ENCODE measurements at regions not wholly inside any gene's neighbourhood (a gene's known extent, or its start where the extent isn't known, plus 50 kb on each side); places are given as distances from the start of the nearest gene placed in this dataset.

DNA sequence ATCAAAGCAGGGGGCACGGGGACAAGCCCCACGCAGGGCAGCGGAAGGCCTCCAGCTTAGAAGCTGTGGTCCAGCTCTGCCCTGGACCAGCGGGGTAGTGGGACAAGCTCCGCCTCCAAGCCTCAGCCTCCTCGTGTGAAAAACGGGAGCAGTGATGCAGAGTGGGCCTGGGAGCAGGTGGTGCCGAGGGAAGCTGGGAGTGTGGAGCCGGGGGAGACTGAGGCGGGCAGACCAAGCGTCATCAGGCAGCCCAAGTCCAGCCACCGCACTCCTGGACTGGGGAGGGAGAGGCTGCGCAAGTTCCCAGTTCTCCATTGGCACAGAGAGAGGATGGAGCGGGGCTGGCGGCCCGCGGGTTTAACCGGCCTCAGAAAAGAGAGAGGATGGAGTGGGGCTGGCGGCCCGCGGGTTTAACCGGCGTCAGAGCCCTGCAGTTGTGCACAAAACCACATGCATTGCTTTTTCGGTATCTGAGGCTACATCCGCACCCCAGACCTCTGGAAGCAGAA, 68.1 kb upstream of the PHF21B start:
- Histone ChIP-seq H3K9me3 (ENCODE audit: control insufficient read depth, low read length) (peaks cover 5% of the 10 kb centered on the region), H3K4me3 (ENCODE audit: low read length) (no peak overlapping the region), H3K9ac (ENCODE audit: extremely low read depth, low read length, poor library complexity, severe bottlenecking) (no peak overlapping the region), H3K27me3 (ENCODE audit: control insufficient read depth, insufficient read depth, low read length, poor library complexity, severe bottlenecking) (no peaks in the 10 kb centered on the region), H3K27ac (ENCODE audit: low read depth, low read length) (no peak overlapping the region), H3K4me1 (ENCODE audit: control insufficient read depth, insufficient read depth, low read length) (no peaks in the 10 kb centered on the region), H3K36me3 (ENCODE audit: control insufficient read depth, insufficient read depth, low read length) (no peaks in the 10 kb centered on the region)
- no peak overlapping the region for H3K27ac Mint-ChIP-seq
- 90 to 92% methylated on average over 15 to 25 of the region's 25 CpGs for WGBS, 2 experiments (ENCODE audit: insufficient coverage in 1 of 2, insufficient read length in 1 of 2)
- H3K4me3 Mint-ChIP-seq: no peak overlapping the region
- DNase-seq: no peak
- H3K9me3 Mint-ChIP-seq: peaks cover 5% of the 10 kb centered on the region
- TF ChIP-seq CTCF (conservative IDR thresholded peaks at IDR 0.05): no peak
- H3K36me3 Mint-ChIP-seq (ENCODE audit: low read depth): no peaks in the 10 kb centered on the region
- peaks cover 15% of the 10 kb centered on the region for H3K4me1 Mint-ChIP-seq
- peaks cover 4% of the 10 kb centered on the region for H3K27me3 Mint-ChIP-seq (ENCODE audit: insufficient read depth)

DNA sequence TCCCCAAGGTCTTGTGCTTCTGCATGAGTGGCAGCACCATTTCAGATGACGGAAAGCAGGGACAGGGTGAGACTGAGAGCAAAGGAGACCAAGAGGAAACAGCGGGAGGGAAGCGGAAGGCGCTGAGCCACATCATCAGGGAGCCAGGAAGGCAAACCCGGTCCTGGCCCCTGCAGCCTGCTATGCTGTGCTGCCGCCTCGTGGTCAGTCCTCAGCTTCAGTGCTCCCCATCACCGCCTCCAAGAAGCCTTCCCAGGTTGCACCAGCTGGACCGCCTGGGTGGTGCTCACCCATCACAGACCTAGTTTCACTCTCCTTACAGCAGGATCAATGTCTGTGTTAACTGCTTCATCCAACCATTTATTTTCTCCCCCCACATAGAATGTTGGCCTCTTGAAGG, 73.0 kb upstream of the PHF21B start:
- Histone ChIP-seq H3K9ac (ENCODE audit: extremely low read depth, low read length, poor library complexity, severe bottlenecking) (no peak overlapping the region), H3K4me3 (ENCODE audit: low read length) (no peak overlapping the region), H3K27me3 (ENCODE audit: control insufficient read depth, insufficient read depth, low read length, poor library complexity, severe bottlenecking) (no peaks in the 10 kb centered on the region), H3K9me3 (ENCODE audit: control insufficient read depth, low read length) (no peaks in the 10 kb centered on the region), H3K27ac (ENCODE audit: low read depth, low read length) (no peak overlapping the region), H3K4me1 (ENCODE audit: control insufficient read depth, insufficient read depth, low read length) (peaks cover 3% of the 10 kb centered on the region), H3K36me3 (ENCODE audit: control insufficient read depth, insufficient read depth, low read length) (no peaks in the 10 kb centered on the region)
- DNase-seq: peak; percentile 87
- Mint-ChIP-seq H3K36me3 (ENCODE audit: low read depth) (no peaks in the 10 kb centered on the region), H3K9me3 (peaks cover 5% of the 10 kb centered on the region), H3K4me3 (no peak overlapping the region), H3K4me1 (peaks cover 37% of the 10 kb centered on the region), H3K27me3 (ENCODE audit: insufficient read depth) (peaks cover 4% of the 10 kb centered on the region), H3K27ac (no peak overlapping the region)
- WGBS, 2 experiments (ENCODE audit: insufficient coverage in 1 of 2, insufficient read length in 1 of 2): 54 to 58% methylated on average over 3 to 9 of the region's 9 CpGs
- TF ChIP-seq CTCF (conservative IDR thresholded peaks at IDR 0.05): peak; percentile 73

DNA sequence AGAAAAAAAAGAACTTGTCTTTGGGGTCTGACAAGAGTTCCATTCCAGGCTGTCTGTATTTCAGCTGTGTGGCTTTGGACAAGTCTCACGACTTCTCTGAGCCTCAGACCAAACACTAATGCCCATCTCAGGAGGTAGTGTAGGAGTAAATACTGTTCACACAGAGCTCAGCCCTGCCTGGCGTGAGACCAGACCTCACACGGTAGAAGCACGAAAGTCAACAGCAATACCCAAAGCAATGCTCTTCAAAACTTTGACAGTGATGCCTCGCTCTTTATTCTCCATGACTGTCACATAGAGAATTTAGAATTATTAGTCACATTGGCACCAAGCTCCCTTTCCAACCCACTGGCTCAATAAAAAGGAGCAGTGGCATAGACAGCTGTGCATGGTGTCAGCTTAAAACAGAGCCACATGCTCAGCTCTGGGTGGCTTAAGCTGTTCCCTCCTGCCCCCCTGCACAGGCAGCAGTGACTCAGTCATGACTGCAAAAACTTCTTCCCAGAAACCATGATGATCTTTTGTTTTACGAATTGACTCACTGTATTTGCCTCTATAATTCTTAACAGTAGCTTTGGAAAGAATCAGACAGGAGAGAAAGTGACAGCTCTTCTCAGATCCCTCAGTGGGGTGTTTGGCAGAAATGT, 74.0 kb upstream of the PHF21B start:
- H3K9ac ChIP-seq (ENCODE audit: extremely low read depth, low read length, poor library complexity, severe bottlenecking): no peak overlapping the region
- no peaks in the 10 kb centered on the region for H3K9me3 ChIP-seq (ENCODE audit: control insufficient read depth, low read length)
- peaks cover 45% of the 10 kb centered on the region for H3K4me1 Mint-ChIP-seq
- H3K36me3 Mint-ChIP-seq (ENCODE audit: low read depth): no peaks in the 10 kb centered on the region
- no peaks in the 10 kb centered on the region for H3K36me3 ChIP-seq (ENCODE audit: control insufficient read depth, insufficient read depth, low read length)
- H3K27ac ChIP-seq (ENCODE audit: low read depth, low read length): no peak overlapping the region
- H3K27ac Mint-ChIP-seq: no peak overlapping the region
- H3K4me3 Mint-ChIP-seq: no peak overlapping the region
- DNase-seq: no peak
- TF ChIP-seq CTCF (conservative IDR thresholded peaks at IDR 0.05): no peak
- peaks cover 3% of the 10 kb centered on the region for H3K4me1 ChIP-seq (ENCODE audit: control insufficient read depth, insufficient read depth, low read length)
- H3K27me3 Mint-ChIP-seq (ENCODE audit: insufficient read depth): peaks cover 2% of the 10 kb centered on the region
- 88 to 90% methylated on average over 2 to 6 of the region's 6 CpGs for WGBS, 2 experiments (ENCODE audit: insufficient coverage in 1 of 2, insufficient read length in 1 of 2)
- no peak overlapping the region for H3K4me3 ChIP-seq (ENCODE audit: low read length)
- no peaks in the 10 kb centered on the region for H3K27me3 ChIP-seq (ENCODE audit: control insufficient read depth, insufficient read depth, low read length, poor library complexity, severe bottlenecking)
- H3K9me3 Mint-ChIP-seq: peaks cover 5% of the 10 kb centered on the region

All from endodermal cell (in vitro differentiated cells).